ENCODE measurements at regions not wholly inside any gene's neighbourhood (a gene's known extent, or its start where the extent isn't known, plus 50 kb on each side); places are given as distances from the start of the nearest gene placed in this dataset.

GRCh38 chr11:92707173-92707619, 262.3 kb upstream of the MTNR1B start:
- Histone ChIP-seq H3K9me3 (ENCODE audit: control insufficient read depth, insufficient read depth, low read depth, low read length) (no peaks in the 10 kb centered on the region), H3K27me3 (ENCODE audit: control insufficient read depth, insufficient read depth, low read length) (no peaks in the 10 kb centered on the region), H3K36me3 (ENCODE audit: control insufficient read depth, insufficient read depth, low read length) (no peaks in the 10 kb centered on the region), H3K27ac (ENCODE audit: insufficient read depth, low read length) (no peak overlapping the region), H3K4me1 (ENCODE audit: control insufficient read depth, extremely low read depth, insufficient read depth, low read length) (peaks cover under 1% of the 10 kb centered on the region), H4K20me1 (ENCODE audit: control insufficient read depth, extremely low read depth, insufficient read depth, low read length) (no peaks in the 10 kb centered on the region), H3K4me3 (replicated peaks in 1 of 4; ENCODE audit: control extremely low read depth in 1 of 4, insufficient read depth in 1 of 4, low read depth in 3 of 4, low read length in 4 of 4) (no peak overlapping the region), H3K9ac (ENCODE audit: insufficient read depth, low read length) (no peak overlapping the region), H3K79me2 (ENCODE audit: control insufficient read depth, insufficient read depth, low read length) (no peaks in the 10 kb centered on the region), H2AFZ (ENCODE audit: low read length) (no peak overlapping the region), H3K4me2 (ENCODE audit: extremely low read depth, insufficient read depth, low read length) (no peak overlapping the region)
- no peak for TF ChIP-seq EZH2 (IDR thresholded peaks at IDR 0.05; ENCODE audit: low read length, missing control alignments)
- no peak for TF ChIP-seq CTCF (conservative IDR thresholded peaks at IDR 0.05 in 1 of 2, IDR thresholded peaks at IDR 0.05 in 1 of 2; ENCODE audit: low read depth in 1 of 2, low read length in 2 of 2)
- DNase-seq (ENCODE audit: low read depth in 2 of 2), result no peak

DNA sequence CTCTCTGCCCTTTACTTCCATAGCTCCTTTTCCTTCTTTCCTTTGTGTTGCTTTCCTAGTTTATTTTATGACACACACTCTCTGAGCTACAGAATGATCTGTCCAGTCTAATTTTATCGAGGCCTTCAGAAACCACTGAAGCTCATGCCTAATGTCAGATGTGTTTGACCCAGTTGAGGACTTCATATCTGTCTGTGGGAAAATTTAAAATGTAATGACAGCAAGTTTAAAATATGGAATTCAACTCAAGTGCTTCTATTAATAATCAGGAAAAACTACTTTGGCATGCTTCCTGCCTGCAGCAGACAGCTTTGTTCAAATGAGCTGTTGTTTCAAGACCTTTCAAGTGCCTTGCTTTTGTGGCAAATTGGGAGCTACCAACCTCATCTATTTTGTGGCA, 261.8 kb upstream of the MTNR1B start:
- Histone ChIP-seq H3K4me3 (replicated peaks in 1 of 4; ENCODE audit: control extremely low read depth in 1 of 4, insufficient read depth in 1 of 4, low read depth in 3 of 4, low read length in 4 of 4) (no peak overlapping the region), H3K27me3 (ENCODE audit: control insufficient read depth, insufficient read depth, low read length) (no peaks in the 10 kb centered on the region), H3K4me2 (ENCODE audit: extremely low read depth, insufficient read depth, low read length) (no peak overlapping the region), H3K9ac (ENCODE audit: insufficient read depth, low read length) (no peak overlapping the region), H4K20me1 (ENCODE audit: control insufficient read depth, extremely low read depth, insufficient read depth, low read length) (no peaks in the 10 kb centered on the region), H3K4me1 (ENCODE audit: control insufficient read depth, extremely low read depth, insufficient read depth, low read length) (no peaks in the 10 kb centered on the region), H3K36me3 (ENCODE audit: control insufficient read depth, insufficient read depth, low read length) (no peaks in the 10 kb centered on the region), H3K9me3 (ENCODE audit: control insufficient read depth, insufficient read depth, low read depth, low read length) (no peaks in the 10 kb centered on the region), H3K27ac (ENCODE audit: insufficient read depth, low read length) (no peak overlapping the region), H3K79me2 (ENCODE audit: control insufficient read depth, insufficient read depth, low read length) (no peaks in the 10 kb centered on the region), H2AFZ (ENCODE audit: low read length) (no peak overlapping the region)
- TF ChIP-seq EZH2 (IDR thresholded peaks at IDR 0.05; ENCODE audit: low read length, missing control alignments), result no peak
- TF ChIP-seq CTCF (conservative IDR thresholded peaks at IDR 0.05 in 1 of 2, IDR thresholded peaks at IDR 0.05 in 1 of 2; ENCODE audit: low read depth in 1 of 2, low read length in 2 of 2), result no peak
- peak in 1 of 2 donors; percentile 58 for DNase-seq (ENCODE audit: low read depth in 2 of 2)

- Histone ChIP-seq H2AFZ (ENCODE audit: low read length) (no peak overlapping the region), H3K9ac (ENCODE audit: insufficient read depth, low read length) (no peak overlapping the region), H4K20me1 (ENCODE audit: control insufficient read depth, extremely low read depth, insufficient read depth, low read length) (no peaks in the 10 kb centered on the region), H3K79me2 (ENCODE audit: control insufficient read depth, insufficient read depth, low read length) (no peaks in the 10 kb centered on the region), H3K4me1 (ENCODE audit: control insufficient read depth, extremely low read depth, insufficient read depth, low read length) (no peaks in the 10 kb centered on the region), H3K27me3 (ENCODE audit: control insufficient read depth, insufficient read depth, low read length) (no peaks in the 10 kb centered on the region), H3K9me3 (ENCODE audit: control insufficient read depth, insufficient read depth, low read depth, low read length) (no peaks in the 10 kb centered on the region), H3K4me2 (ENCODE audit: extremely low read depth, insufficient read depth, low read length) (no peak overlapping the region), H3K36me3 (ENCODE audit: control insufficient read depth, insufficient read depth, low read length) (no peaks in the 10 kb centered on the region), H3K4me3 (replicated peaks in 1 of 4; ENCODE audit: control extremely low read depth in 1 of 4, insufficient read depth in 1 of 4, low read depth in 3 of 4, low read length in 4 of 4) (no peak overlapping the region), H3K27ac (ENCODE audit: insufficient read depth, low read length) (no peak overlapping the region)
- no peak for TF ChIP-seq CTCF (conservative IDR thresholded peaks at IDR 0.05 in 1 of 2, IDR thresholded peaks at IDR 0.05 in 1 of 2; ENCODE audit: low read depth in 1 of 2, low read length in 2 of 2)
- no peak for DNase-seq (ENCODE audit: low read depth in 2 of 2)
Measured at GRCh38 chr11:92709329-92709728, 260.1 kb upstream of the MTNR1B start.
